H9 (cell line): ENCODE measurements at regions not wholly inside any gene's neighbourhood (a gene's known extent, or its start where the extent isn't known, plus 50 kb on each side); places are given as distances from the start of the nearest gene placed in this dataset.

Experiments used
- DNase-seq: peaks from one replicate; pipeline ENCODE4 v3.0.0-alpha.2; 2017
- H2AFZ ChIP-seq: one replicate; pipeline ENCODE4 v1.6.1; 2013; ENCODE audit warnings: mild to moderate bottlenecking, low read length, control low read depth, moderate library complexity
- H2AK5ac ChIP-seq: 2 replicates; pipeline ENCODE4 v1.6.1; 2013; ENCODE audit warnings: low read length, control low read depth, mixed read lengths; ENCODE audit not compliant: insufficient read length
- H2BK120ac ChIP-seq: one replicate; pipeline ENCODE4 v1.6.1; 2013; ENCODE audit warnings: low read depth, mild to moderate bottlenecking, low read length, control low read depth, inconsistent platforms; ENCODE audit not compliant: poor library complexity, severe bottlenecking
- H2BK12ac ChIP-seq: 2 replicates; pipeline ENCODE4 v1.6.1; 2013; ENCODE audit warnings: low read length, control low read depth, mixed read lengths, low read depth; ENCODE audit not compliant: insufficient read length
- H2BK15ac ChIP-seq: 2 replicates; pipeline ENCODE4 v1.6.1; 2013; ENCODE audit warnings: low read depth, low read length, control low read depth
- H2BK20ac ChIP-seq: one replicate; pipeline ENCODE4 v1.6.1; 2013; ENCODE audit warnings: low read depth, mild to moderate bottlenecking, low read length, control low read depth, inconsistent platforms; ENCODE audit not compliant: poor library complexity, severe bottlenecking
- H2BK5ac ChIP-seq: 2 replicates; pipeline ENCODE4 v1.6.1; 2013; ENCODE audit warnings: low read length, control low read depth, mixed read lengths; ENCODE audit not compliant: insufficient read length
- H3K14ac ChIP-seq: 2 replicates; pipeline ENCODE4 v1.6.1; 2013; ENCODE audit warnings: low read length, control low read depth; ENCODE audit not compliant: insufficient read depth
- H3K18ac ChIP-seq: 2 replicates; pipeline ENCODE4 v1.6.1; 2013; ENCODE audit warnings: low read depth, mild to moderate bottlenecking, mixed read lengths, low read length, control low read depth; ENCODE audit not compliant: insufficient read length
- H3K23ac ChIP-seq: 2 replicates; pipeline ENCODE4 v1.6.1; 2013; ENCODE audit warnings: low read length, control low read depth, mixed read lengths, low read depth; ENCODE audit not compliant: insufficient read length
- H3K23me2 ChIP-seq: 2 replicates; pipeline ENCODE4 v1.6.1; 2013; ENCODE audit warnings: low read depth, mild to moderate bottlenecking, mixed read lengths, low read length, control low read depth; ENCODE audit not compliant: insufficient read length, poor library complexity, severe bottlenecking
- H3K27ac ChIP-seq: 2 replicates; pipeline ENCODE4 v1.5.1; 2013; ENCODE audit warnings: low read length, control low read depth, mixed read lengths, low read depth; ENCODE audit not compliant: insufficient read length
- H3K27me3 ChIP-seq: 2 replicates; pipeline ENCODE4 v1.6.1; 2013; ENCODE audit warnings: low read length, control low read depth, inconsistent platforms; ENCODE audit not compliant: insufficient read depth
- H3K4ac ChIP-seq: 2 replicates; pipeline ENCODE4 v1.6.1; 2013; ENCODE audit warnings: low read depth, mild to moderate bottlenecking, control low read depth, inconsistent platforms, low read length, moderate library complexity
- H3K4me1 ChIP-seq: 2 replicates; pipeline ENCODE4 v1.6.1; 2013; ENCODE audit warnings: low read length, control low read depth, inconsistent platforms; ENCODE audit not compliant: insufficient read depth
- H3K4me2 ChIP-seq: 2 replicates; pipeline ENCODE4 v1.6.1; 2013; ENCODE audit warnings: low read length, control low read depth, mixed read lengths; ENCODE audit not compliant: insufficient read length, insufficient read depth
- H3K56ac ChIP-seq: 2 replicates; pipeline ENCODE4 v1.6.1; 2013; ENCODE audit warnings: low read depth, mild to moderate bottlenecking, mixed read lengths, low read length, control low read depth; ENCODE audit not compliant: insufficient read length
- H3K79me1 ChIP-seq: 2 replicates; pipeline ENCODE4 v1.6.1; 2013; ENCODE audit warnings: low read depth, mild to moderate bottlenecking, moderate library complexity, low read length, control low read depth, inconsistent platforms; ENCODE audit not compliant: insufficient read depth, poor library complexity, severe bottlenecking
- H3K79me2 ChIP-seq: 2 replicates; pipeline ENCODE4 v1.6.1; 2013; ENCODE audit warnings: low read length, control low read depth, inconsistent platforms; ENCODE audit not compliant: insufficient read depth
- H3K9ac ChIP-seq: 2 replicates; pipeline ENCODE4 v1.6.1; 2013; ENCODE audit warnings: low read length, control low read depth, mixed read lengths; ENCODE audit not compliant: insufficient read length; ENCODE audit errors: extremely low read depth
- H3K9me3 ChIP-seq: one replicate; pipeline ENCODE4 v1.6.1; 2013; ENCODE audit warnings: low read depth, low read length, inconsistent platforms; ENCODE audit not compliant: control insufficient read depth
- H3T11ph ChIP-seq: one replicate; pipeline ENCODE4 v1.6.1; 2013; ENCODE audit warnings: mild to moderate bottlenecking, low read length, control low read depth, inconsistent platforms
- H4K20me1 ChIP-seq: one replicate; pipeline ENCODE4 v1.6.1; 2013; ENCODE audit not compliant: control insufficient read depth, insufficient read length, insufficient read depth
- H4K5ac ChIP-seq: 2 replicates; pipeline ENCODE4 v1.6.1; 2013; ENCODE audit warnings: low read depth, mild to moderate bottlenecking, mixed read lengths, low read length, control low read depth; ENCODE audit not compliant: insufficient read length
- H4K8ac ChIP-seq: replicated peaks from 2 replicates; pipeline ENCODE4 v1.6.1; 2013; ENCODE audit warnings: low read length, control low read depth, mixed read lengths, low read depth; ENCODE audit not compliant: insufficient read length
- H4K91ac ChIP-seq: 2 replicates; pipeline ENCODE4 v1.6.1; 2013; ENCODE audit warnings: low read depth, mild to moderate bottlenecking, moderate library complexity, mixed read lengths, low read length, control low read depth; ENCODE audit not compliant: insufficient read length
- H3K27ac Mint-ChIP-seq, 3 experiments: 2 replicates in 2 of 3; 3 replicates in 1 of 3; pipeline ENCODE4 v1.8.0; 2020 to 2021; ENCODE audit warnings: mixed read lengths in 3 of 3, mild to moderate bottlenecking in 1 of 3, moderate library complexity in 1 of 3
- H3K27me3 Mint-ChIP-seq: 2 replicates; pipeline ENCODE4 v1.8.0; 2021; ENCODE audit warnings: low read depth, mild to moderate bottlenecking, moderate library complexity, mixed read lengths
- H3K36me3 Mint-ChIP-seq, 3 experiments: 2 replicates in 2 of 3; 3 replicates in 1 of 3; pipeline ENCODE4 v1.8.0; 2020 to 2021; ENCODE audit warnings: low read depth in 3 of 3, mixed read lengths in 3 of 3; ENCODE audit not compliant: insufficient read depth in 1 of 3
- H3K4me1 Mint-ChIP-seq, 2 experiments: 2 replicates each; pipeline ENCODE4 v1.8.0; 2020; ENCODE audit warnings: mixed read lengths in 2 of 2
- H3K4me3 Mint-ChIP-seq, 2 experiments: 2 replicates in 1 of 2; 3 replicates in 1 of 2; pipeline ENCODE4 v1.8.0; 2020 to 2021; ENCODE audit warnings: mild to moderate bottlenecking in 2 of 2, mixed read lengths in 2 of 2, moderate library complexity in 1 of 2
- H3K9me3 Mint-ChIP-seq, 2 experiments: 2 replicates in 1 of 2; 3 replicates in 1 of 2; pipeline ENCODE4 v1.8.0; 2020; ENCODE audit warnings: mild to moderate bottlenecking in 2 of 2, mixed read lengths in 2 of 2, moderate library complexity in 1 of 2
- WGBS: extraction: QIAGEN DNeasy Blood & Tissue Kit; methylation state at CpG from one replicate; pipeline ENCODE4 v1.1.7; 2013; ENCODE audit warnings: missing lambda C conversion rate, low lambda C conversion rate, mixed read lengths; ENCODE audit not compliant: insufficient read length; ENCODE audit errors: extremely low coverage; 5-methylcytosine and 5-hydroxymethylcytosine counted together
- TF ChIP-seq, protein P1 (sequence below): fragments of 200-600 bp; sonication (generic); conservative IDR thresholded peaks from 3 replicates; pipeline ENCODE4 v1.8.0; 2021; ENCODE audit warnings: antibody characterized with exemption, mild to moderate bottlenecking

DNA sequence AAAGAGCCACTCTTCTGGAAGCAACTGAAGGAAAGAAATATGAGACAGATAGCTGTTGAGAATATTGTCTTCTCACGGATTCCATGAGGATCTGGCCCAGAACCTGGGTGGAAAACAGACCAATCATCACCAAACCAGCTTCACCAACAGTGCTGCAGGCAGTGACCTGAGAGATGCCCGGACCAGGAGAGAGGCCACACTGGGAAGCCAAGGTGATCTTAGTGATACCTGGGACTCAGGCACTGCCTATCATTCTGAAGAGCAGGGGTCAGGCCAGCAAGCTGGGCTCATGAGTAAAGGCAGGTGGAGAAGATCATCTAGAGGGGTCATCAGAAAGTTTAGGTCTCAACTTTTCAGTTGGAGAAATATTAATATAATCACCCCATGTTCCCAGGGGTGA is 595.8 kb upstream of the CADM1 start:
- Mint-ChIP-seq H3K27me3 (peaks cover 93% of the 10 kb centered on the region), H3K4me3 (no peak overlapping the region), H3K9me3 (no peaks in the 10 kb centered on the region), H3K27ac (no peak overlapping the region), H3K36me3 (no peaks in the 10 kb centered on the region), H3K4me1 (peaks cover 0 to 3% of the 10 kb centered on the region in 2 experiments; a peak in 2 of 4 replicates)
- Histone ChIP-seq H3K27ac (no peak overlapping the region), H3T11ph (no peak overlapping the region), H3K9ac (no peak overlapping the region), H2BK20ac (no peak overlapping the region), H2AK5ac (no peak overlapping the region), H3K4me1 (no peaks in the 10 kb centered on the region), H3K23ac (no peak overlapping the region), H3K23me2 (no peaks in the 10 kb centered on the region), H3K79me1 (no peaks in the 10 kb centered on the region), H3K4me2 (no peak overlapping the region), H4K8ac (no peak overlapping the region), H3K9me3 (no peaks in the 10 kb centered on the region), H2AFZ (no peak overlapping the region), H3K4ac (no peak overlapping the region), H4K5ac (no peak overlapping the region), H2BK5ac (no peak overlapping the region), H4K91ac (no peak overlapping the region), H3K27me3 (peaks cover 4% of the 10 kb centered on the region; the same call in 1 of the 2 replicates), H4K20me1 (no peaks in the 10 kb centered on the region), H3K14ac (no peak overlapping the region), H3K79me2 (no peaks in the 10 kb centered on the region), H2BK15ac (no peak overlapping the region), H3K18ac (no peak overlapping the region), H2BK12ac (no peak overlapping the region), H3K56ac (no peak overlapping the region), H2BK120ac (no peak overlapping the region)
- no peak for DNase-seq
- TF ChIP-seq, protein P1, sequence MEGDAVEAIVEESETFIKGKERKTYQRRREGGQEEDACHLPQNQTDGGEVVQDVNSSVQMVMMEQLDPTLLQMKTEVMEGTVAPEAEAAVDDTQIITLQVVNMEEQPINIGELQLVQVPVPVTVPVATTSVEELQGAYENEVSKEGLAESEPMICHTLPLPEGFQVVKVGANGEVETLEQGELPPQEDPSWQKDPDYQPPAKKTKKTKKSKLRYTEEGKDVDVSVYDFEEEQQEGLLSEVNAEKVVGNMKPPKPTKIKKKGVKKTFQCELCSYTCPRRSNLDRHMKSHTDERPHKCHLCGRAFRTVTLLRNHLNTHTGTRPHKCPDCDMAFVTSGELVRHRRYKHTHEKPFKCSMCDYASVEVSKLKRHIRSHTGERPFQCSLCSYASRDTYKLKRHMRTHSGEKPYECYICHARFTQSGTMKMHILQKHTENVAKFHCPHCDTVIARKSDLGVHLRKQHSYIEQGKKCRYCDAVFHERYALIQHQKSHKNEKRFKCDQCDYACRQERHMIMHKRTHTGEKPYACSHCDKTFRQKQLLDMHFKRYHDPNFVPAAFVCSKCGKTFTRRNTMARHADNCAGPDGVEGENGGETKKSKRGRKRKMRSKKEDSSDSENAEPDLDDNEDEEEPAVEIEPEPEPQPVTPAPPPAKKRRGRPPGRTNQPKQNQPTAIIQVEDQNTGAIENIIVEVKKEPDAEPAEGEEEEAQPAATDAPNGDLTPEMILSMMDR = no peak
- no CpG with 5 or more reads among the region's 2 CpGs for WGBS
